GM18499 (cell line): ENCODE measurements at regions not wholly inside any gene's neighbourhood (a gene's known extent, or its start where the extent isn't known, plus 50 kb on each side); places are given as distances from the start of the nearest gene placed in this dataset.
"Not testable (repeated sequence)": the region's sequence is repeated elsewhere in the genome, so short reads cannot be mapped to it uniquely, and the experiment has no call there.

Experiments used
- ATAC-seq: cut with Tn5 transposase; IDR thresholded peaks from one replicate; pipeline ENCODE4 v1.9.1; 2021; ENCODE audit warnings: moderate number of reproducible peaks; ENCODE audit not compliant: insufficient read depth, unreplicated experiment

- no peak for ATAC-seq
Observed at GRCh38 chr10:43994539-43994938, 345.9 kb upstream of the ZNF32 start.

- ATAC-seq, result not testable (repeated sequence)
Observed at GRCh38 chr10:43992816-43993215, 344.1 kb upstream of the ZNF32 start.

- ATAC-seq, result no peak
Observed at GRCh38 chr10:43986374-43986773, 337.7 kb upstream of the ZNF32 start.

GRCh38 chr10:43985941-43986340 lies 337.3 kb upstream of the ZNF32 start:
- no peak for ATAC-seq

GRCh38 chr10:43983856-43984271 lies 335.2 kb upstream of the ZNF32 start:
- no peak for ATAC-seq

GRCh38 chr10:43983405-43983804 lies 334.7 kb upstream of the ZNF32 start:
- no peak for ATAC-seq

- ATAC-seq, result no peak
Observed at GRCh38 chr10:43982250-43982649, 333.6 kb upstream of the ZNF32 start.

GRCh38 chr10:43981696-43982095 lies 333.0 kb upstream of the ZNF32 start:
- ATAC-seq, result no peak

- ATAC-seq, result no peak
Observed at GRCh38 chr10:43981232-43981631, 332.6 kb upstream of the ZNF32 start.

- no peak for ATAC-seq
Observed at GRCh38 chr10:43980715-43981114, 332.0 kb upstream of the ZNF32 start.

- no peak for ATAC-seq
Observed at GRCh38 chr10:43980313-43980712, 331.6 kb upstream of the ZNF32 start.

GRCh38 chr10:43979551-43979950 lies 330.9 kb upstream of the ZNF32 start:
- no peak for ATAC-seq

GRCh38 chr10:43978936-43979335 lies 330.3 kb upstream of the ZNF32 start:
- ATAC-seq, result no peak

- no peak for ATAC-seq
Observed at GRCh38 chr10:43978091-43978490, 329.4 kb upstream of the ZNF32 start.

GRCh38 chr10:43976292-43976691 lies 327.6 kb upstream of the ZNF32 start:
- ATAC-seq, result no peak

GRCh38 chr10:43973801-43974200 lies 325.1 kb upstream of the ZNF32 start:
- ATAC-seq, result no peak

- no peak for ATAC-seq
Observed at GRCh38 chr10:43972976-43973647, 324.4 kb upstream of the ZNF32 start.

GRCh38 chr10:43971981-43972380 lies 323.3 kb upstream of the ZNF32 start:
- no peak for ATAC-seq

GRCh38 chr10:43971306-43971705 lies 322.6 kb upstream of the ZNF32 start:
- no peak for ATAC-seq

GRCh38 chr10:43970717-43971116 lies 322.0 kb upstream of the ZNF32 start:
- ATAC-seq, result no peak

- ATAC-seq, result no peak
Observed at GRCh38 chr10:43970018-43970698, 321.5 kb upstream of the ZNF32 start.

- no peak for ATAC-seq
Observed at GRCh38 chr10:43969506-43969905, 320.8 kb upstream of the ZNF32 start.
